ENCODE measurements at regions not wholly inside any gene's neighbourhood (a gene's known extent, or its start where the extent isn't known, plus 50 kb on each side); places are given as distances from the start of the nearest gene placed in this dataset.

DNA sequence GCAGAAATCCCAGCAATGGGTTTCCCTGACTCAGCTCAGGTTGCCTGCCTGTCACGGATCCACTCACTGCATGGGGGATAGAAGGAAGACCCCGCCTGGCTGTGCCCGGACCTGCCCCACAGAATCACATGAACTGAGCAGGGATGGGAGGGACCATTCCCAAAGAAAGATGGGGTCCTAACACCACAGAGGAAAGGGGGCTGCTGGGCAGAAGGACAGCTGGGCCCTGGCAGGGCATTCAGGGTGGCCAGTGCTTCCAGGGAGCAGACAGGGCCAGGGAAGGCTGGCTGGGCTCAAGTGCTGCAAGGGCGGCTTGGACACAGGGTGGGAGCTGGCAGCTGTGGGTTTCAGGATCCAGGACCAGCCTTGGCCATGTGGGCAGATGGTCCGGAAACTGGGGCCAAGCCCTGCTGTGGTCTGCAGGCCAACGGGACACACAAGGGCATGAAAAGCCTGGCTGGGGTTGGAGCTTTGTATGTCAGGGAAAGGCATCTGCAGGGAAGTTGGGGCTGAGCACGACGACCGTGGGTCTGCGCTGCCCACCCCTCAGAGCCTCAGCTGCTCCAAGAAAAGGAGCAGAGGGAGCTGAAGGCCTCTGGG is 723.9 kb downstream of the PTPRU start:
- DNase-seq: no peak

DNA sequence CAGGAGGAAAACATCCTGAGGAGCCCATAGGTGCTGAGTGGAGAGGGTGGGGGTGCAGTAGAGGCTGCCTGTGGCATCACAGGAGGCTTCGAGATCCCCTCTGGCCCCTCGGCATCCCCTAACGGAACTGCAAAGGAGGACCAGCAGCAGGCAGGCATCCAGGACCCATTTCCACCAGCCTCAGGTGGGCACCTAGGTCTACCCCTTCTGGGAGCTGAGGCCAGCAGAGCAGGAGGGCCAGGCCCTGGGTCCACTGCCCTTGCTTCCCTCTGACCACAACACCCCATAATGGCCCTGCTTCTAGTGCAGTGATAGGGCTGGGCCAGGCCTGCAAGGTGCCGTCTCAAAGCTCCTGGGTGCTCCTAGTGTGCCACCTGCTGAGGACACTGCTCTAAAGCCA is 723.0 kb downstream of the PTPRU start:
- DNase-seq: no peak

DNA sequence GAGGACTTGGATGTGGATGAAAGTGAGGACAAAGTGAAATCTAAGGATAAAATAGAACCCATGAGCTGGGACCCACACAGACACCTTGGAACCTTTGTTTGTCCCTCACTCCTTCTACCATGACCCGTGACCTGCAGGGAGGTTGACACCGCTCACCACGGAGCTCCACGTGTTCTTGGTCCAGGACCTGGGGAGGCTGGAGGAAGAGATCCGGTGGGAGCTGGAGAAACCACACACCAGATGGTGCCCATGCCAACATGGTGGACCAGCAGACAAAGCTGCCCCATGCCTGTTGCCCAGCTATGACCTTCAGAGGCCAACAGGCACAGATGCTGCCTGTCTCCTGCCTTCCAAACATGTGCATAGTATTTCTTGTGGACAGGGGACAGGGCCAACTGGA is 721.9 kb downstream of the PTPRU start:
- DNase-seq: no peak

DNA sequence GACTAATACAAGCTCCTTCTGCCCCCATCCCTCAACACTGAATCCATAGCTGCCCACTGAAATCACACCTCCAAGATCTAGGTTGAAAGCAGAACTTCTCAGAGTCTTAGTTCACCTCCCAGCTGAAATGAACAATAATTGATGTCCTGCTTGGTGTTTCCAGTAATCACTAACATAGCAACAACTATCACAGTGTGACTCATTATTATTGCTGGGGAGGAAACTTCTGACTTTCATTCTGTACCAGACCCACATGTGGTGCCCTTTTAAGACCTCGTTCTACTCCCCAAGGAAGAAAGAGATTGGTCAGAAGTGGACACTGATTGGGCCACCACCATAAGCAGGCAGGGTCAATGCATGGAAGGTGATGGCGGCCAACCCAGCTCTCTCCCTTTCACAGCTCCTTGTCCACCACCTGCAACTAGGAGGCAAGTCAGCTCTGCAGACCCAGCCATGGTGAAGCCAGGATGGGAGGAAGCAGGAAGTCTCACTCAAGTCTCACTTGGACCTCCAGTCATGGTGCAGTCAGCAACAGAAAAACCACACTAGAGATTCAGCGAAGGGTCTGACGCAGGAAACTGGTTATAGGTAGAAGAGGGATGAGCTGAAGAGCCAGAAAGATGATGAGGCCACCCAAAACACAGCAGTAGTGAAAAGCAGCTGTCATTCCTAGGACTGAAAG is 720.2 kb downstream of the PTPRU start:
- DNase-seq: no peak

DNA sequence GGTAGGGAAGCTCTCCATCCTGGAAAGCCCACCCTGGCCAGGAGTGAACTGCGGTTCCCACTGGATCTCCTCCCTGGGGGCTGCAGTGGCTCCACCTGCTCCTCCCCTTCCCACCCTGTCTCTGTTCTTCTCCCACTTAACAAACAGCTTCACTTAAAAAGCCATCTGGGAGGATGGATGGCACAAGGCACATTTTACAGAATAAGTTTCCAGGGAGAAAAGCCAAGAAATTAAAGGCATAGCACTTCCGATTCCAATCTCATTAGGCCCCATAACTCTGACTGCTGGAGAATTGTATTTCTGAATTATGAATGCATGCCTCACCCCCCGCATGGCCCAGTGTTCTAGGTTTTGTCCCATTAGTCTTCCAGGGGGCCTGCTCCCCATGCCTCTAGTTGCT is 718.3 kb downstream of the PTPRU start:
- DNase-seq: no peak

DNA sequence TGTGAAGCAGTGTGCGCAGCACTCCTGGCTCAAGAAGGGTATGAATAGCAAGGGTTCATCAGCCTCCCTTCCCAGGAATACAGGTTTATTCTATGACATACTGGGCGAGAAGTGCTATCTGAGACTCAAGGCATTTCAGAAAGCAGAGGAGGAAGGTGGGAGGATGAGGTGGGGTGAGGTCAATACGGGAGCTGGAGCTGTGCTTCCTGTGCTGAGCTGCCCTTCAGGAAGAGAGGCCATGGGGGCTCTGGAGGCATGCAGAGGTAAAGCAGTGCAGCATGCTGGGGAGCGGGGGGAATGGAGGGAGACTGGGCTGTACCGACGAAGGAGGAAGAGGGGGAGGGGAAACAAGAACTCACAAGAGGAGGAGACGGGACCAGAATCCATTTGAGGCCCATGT is 717.6 kb downstream of the PTPRU start:
- DNase-seq: no peak

DNA sequence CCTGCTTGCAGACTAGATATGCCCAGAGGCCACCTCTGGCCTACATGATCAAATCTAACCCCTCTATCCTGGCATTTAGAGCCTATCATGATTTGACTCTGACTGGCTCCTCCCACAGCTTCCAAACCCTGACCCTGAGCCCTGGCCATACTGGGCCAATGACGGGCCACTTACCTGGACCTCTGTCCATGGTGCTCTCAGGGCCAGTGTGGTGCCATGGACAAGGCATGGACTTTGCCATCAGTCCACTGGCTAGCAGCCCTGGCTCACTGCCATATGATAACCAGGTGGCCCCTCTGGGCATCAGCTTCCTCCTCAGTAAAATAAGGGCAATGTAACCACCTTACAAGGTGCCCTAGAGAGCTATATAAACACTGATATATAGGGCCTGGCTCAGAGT is 713.4 kb downstream of the PTPRU start:
- DNase-seq: no peak

DNA sequence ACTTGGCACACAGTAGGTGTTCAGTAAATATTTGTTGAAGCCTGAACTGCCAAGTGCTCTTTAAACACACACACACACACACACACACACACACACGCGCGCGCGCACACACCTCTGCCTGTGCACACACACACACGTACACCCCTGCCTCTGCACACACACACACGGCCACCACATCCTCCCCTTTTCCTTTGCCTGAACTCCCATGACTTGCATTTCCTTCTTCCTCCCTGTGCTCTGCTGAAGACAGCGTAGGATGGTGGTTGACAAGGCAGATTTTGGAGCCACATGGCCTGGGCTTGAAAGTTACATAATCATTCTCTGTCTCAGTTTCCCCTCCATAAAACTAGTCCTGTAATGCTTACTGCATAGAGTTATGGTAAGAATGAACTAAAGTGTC is 712.3 kb downstream of the PTPRU start:
- no peak for DNase-seq

DNA sequence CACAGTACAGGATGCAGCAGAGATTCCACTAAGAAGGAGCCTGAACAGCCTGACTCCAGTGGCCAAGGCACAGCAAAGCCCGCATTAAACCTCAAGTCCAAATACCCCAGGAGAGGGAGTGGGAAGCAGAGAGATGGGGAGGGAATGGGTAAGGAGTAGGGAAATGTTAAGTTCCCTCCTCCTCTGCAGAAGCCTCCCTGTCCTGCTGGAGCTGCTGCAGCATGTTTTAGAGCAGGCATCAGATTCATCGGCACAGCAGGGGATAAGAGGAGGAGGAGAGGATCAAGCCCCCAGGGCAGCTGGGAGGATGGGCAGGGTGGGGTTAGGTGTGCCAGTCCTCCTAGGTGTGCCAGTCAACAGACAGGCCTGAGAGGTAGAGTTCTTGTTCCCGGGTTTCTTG is 709.7 kb downstream of the PTPRU start:
- no peak for DNase-seq

DNA sequence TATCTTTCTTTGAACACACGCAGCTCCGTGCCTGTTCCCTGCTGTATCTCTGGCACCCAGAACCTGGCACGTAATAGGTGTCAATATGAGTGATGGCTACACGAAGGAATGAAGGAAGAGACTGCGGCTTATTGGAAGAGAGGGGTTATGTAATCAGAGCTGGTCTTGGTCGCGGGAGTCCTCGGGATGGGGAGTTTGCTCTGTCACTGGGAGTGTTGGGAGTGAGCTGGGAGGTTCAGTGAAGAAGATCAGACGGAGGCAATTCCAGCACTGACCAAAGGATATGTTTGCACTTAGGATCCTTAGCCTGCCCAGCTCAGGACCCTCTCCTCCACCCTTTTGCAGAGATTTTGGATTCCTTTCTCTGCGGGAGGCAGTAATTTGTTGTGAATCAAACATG is 709.1 kb downstream of the PTPRU start:
- DNase-seq: no peak

DNA sequence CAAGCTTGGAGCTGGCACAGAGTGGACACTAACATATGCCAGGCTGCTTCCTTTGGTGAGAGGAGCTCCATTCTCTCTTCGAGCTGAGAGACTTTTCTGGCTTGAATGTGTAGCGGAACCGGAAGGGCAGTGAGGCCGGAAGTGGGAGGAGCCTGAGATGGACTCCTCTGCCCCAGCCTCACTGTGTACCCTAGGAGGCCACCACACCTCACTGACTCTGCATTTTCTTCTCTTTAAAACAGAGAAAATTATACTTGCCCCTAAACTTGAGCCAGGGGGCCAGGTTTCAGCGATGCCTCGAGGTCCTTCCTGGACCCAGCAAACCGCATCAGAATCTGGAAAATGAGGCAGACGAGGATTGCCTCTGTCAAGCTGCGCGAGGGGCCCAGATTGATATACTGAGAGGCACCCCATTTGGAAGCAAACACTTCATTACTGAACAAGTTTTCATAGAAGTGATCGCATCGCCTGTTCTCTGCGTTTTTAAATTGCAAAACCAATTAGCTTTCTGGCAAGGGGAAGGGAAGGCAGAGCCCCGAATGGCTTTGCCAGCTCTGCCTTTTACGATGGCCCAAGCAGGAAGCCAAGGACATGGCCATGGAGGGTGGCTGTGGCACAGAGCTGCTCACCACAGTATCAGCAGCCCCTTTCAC is 708.1 kb downstream of the PTPRU start:
- DNase-seq: no peak

DNA sequence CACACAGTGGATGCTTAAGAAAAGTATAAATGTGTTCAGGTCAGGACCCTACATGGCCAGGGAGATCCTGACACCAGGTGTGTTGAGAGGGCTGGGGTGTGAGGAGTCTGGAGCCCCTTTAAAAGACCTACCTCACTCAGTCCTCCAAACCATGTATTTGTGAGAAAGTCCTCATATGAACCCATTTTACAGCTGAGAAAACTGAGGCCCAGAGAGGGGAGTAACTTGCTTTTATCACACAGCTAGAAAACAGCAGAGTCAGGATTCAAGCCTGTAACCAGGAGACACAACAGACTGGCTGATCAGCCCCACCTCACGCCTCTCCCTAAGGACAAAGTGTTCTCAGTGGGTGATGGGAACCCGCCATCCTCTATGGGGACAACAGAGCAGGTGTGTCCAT is 706.7 kb downstream of the PTPRU start:
- no peak for DNase-seq

DNA sequence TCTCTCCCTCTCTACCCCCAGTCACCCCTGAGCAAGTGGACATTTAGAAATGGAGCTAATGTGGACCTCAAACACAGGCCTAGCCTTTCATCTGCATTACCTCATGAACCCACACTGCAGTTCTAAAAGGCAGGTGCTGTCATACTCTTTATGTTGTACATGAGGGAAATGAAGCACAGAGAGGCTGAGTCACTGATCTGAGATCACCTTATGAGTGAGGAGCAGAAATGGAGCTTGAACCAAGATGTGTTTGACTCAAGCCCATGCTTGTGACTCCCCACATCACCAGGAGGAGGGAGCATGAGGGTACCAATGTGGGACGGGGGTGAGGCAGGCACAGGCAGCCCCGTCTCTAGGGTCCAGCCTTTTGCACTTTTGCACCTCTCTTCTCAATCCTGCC is 702.8 kb downstream of the PTPRU start:
- no peak for DNase-seq

DNA sequence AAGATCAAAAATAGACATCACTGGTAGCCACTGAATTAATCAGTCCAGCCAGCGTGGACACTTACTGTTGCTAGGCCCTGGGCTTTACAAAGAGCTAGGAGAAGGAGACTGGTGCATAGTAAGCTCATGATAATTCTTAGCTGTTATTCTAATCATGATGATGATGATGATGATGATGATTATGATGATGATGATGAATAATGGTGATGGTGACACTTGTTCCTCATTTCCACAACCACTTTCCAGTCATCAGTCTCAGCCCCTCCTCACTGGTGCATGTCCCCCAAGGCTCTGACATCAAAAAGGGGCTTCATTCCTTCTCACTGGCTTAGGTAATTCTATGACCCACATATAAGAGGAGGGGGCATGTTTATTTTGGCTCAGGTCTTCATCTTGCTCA is 701.0 kb downstream of the PTPRU start:
- no peak for DNase-seq

DNA sequence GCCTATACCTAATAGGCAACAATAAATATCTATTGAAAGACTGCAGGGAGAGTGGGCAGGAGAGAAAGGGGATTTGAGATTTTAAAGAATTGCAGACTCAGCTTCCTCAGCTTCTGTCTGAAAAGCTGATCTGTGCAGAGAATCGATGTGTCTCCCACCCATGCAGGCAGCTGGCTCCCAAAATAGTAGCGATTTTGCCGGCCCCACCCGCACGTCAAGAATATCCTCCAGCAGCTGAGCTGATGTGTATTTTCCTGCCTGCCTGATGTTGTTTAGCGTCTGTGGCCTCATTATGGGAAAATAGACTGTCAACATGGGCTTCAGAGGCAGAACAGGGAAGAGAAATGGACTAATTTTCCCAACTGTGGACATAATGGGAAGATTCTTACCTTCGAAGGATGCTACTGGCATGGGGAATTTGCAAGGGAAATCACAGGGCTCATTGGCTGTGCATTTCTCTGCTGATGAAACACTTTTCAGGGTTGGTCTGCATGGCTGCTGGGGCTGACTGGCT is 699.8 kb downstream of the PTPRU start:
- no peak for DNase-seq

DNA sequence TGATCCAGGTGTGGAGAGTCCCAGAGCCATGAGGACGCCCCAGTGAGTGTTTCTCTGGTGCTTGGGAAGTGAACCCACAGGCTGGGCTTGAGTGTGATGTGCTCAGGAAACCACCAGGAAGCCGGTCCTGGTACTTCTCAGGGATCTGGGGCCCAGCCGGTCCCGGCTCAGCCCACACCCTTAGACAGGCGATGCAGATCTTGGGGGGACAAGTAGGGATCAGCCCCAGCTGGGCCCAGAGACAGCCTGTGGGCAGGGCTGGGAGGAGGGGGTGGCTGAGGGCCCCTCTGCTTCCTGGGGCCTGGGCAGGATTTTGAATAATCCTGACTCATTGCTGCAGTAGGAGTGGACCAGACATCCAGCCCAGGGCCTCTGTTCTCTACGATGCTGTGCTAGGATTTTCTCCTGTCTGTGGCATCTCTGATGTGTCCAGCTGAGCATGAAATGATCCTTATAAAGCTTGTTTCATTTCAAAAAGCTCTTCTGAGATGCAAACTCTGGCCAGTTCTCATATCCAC is 698.0 kb downstream of the PTPRU start:
- DNase-seq: no peak

DNA sequence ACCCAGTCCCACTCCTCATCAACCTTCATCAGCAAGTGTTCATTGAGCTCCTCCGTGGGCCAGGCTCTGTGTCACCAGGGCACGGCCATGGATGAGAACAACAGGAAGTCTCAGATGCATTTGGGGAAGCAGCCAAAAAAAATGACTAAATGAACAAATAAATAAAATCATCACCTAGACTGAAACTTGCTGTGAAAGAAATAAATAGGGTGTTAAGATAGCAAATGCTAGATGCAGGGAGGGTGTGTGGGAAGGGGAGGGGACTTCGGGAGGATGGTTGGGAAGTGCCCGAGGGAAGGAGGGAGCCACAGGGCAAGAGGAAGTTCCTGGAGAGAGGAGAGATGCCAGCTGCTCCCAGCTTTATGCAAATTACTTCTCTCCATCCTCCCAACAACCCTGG is 696.7 kb downstream of the PTPRU start:
- no peak for DNase-seq

DNA sequence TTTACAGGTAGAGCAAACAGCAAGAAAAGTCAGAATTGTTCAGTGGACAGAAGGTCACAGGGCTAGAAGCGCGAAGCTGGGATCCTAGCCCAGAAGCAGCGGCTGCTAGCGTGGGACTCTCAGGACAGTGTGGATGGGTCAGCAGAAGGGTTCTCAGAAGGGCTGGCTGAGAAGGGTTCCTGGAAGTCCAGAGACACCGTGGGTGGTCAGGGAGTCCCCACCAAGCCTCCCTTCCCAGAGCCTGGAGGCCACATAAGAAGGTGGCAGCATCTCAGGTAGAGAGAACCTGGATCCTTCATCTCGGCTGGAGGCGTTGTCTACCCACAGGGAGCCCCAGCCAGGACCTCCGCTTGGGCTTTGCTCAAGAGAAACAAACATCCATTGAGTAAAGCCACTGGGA is 696.3 kb downstream of the PTPRU start:
- no peak for DNase-seq

DNA sequence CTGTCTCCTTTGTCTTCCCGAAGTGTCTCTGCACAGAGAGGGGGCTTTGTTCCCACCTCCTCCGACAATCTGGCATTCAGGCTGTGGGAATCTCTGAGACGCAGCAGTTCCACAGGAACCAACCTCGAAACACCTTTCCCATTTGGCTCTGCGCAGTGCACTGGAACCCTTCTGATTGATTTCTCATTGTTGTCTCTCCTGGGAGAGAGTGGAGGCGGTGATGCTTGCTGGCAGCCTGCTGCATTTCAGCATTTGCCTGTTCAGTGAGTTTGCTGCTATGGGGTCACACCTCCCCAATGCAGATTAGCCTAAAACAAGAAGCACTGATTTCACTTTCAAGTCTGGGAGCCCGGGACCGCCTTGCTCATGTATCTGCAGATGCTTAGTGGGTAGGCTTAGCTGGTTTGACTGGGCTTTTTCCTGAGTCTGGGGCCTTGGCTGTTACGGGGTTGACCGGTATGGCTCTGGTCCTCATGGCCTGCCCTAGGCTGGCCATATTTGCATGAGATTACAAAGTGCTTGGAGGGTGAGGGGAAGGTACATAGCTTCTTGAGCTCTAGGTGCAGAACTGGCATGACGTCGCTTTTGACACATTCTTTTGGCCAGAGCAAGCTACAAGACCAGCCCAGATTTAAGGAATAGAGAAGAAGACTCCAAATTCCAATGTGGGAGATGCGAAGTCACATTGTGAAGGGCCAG is 695.3 kb downstream of the PTPRU start:
- no peak for DNase-seq

DNA sequence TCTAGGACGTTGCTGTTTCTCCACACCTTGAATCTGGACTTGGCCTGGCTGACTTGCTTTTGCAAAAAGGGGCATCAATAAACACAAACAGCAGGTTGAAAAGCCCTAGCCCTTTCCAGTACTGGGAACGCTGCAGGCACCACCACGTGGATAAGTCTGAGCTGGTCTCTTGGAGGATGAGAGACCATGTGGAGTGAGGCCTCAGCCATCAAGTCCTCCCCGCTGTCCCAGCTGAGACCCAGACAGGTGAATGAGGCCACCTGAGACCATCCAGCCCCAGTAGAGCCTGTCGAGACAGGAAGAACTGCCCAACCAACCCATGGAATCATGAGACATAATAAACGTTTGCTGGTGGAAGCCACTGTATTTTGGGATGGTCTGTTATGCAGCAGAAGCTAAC is 688.7 kb downstream of the PTPRU start:
- no peak for DNase-seq

DNA sequence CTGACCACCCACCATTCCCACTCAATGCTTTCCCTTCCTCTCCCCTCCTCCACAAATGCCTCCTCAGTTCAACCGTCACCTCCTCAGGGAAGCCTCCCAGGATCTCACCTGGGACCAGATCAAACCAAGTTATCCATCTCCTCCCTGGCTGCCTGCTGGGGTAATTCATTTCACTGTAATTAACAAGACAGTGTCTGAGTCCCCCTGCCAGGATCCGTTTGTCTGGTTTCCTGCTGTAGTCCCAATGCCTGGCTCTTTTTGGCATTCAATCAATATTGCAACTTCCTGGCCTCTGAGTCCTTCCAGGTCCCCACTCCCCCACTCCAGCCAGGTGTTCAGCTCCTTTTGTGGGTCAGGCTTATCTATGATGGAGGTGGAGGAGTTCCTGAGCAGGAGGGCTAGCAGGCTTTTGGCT is 687.7 kb downstream of the PTPRU start:
- no peak for DNase-seq

DNA sequence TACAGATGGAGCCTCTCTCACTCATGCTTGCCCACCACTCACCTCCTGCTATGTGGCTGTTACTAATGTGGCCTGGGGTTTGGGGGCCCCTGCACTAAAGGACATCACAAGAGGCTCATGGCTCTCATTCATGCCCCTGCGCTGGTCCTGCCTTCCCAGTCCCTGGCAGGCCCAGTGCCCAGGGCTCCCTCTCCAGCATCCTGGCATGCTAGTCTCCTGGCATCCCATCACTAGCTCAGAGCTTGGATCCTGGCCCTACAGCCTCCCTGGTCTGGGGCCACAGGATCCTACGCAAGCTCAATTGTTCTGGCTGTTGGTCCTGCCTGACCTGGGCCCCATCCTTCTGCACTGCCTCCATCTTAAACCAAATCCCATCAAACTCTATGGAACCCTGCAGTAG is 685.4 kb downstream of the PTPRU start:
- DNase-seq: no peak

DNA sequence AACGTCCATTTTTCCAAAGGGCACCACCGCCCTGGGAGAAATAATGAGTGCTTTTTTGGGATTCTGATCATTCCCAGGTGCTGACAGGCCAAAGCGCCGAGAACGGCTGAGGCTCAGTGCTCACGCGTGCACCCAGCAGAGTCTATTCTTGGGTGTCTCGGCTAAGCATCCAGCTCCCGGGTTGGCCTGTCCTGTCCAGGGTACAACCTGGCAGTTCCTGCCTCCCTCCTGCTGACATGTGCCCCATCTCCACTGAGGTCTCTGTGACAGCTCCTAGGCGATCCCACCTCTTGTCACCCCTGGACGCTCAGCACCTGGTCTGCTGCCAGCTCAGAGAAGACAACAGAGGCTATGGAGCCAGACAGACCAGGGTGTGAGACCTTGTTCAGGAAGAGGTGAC is 684.5 kb downstream of the PTPRU start:
- DNase-seq: no peak
